ENCODE measurements at regions not wholly inside any gene's neighbourhood (a gene's known extent, or its start where the extent isn't known, plus 50 kb on each side); places are given as distances from the start of the nearest gene placed in this dataset.

- Histone ChIP-seq H3K4me3 (no peak overlapping the region), H4K20me1 (ENCODE audit: control insufficient read depth, insufficient read depth) (no peaks in the 10 kb centered on the region), H3K27me3 (replicated peaks in 1 of 2; ENCODE audit: control insufficient read depth in 2 of 2, insufficient read depth in 2 of 2, low read length in 1 of 2) (no peaks in the 10 kb centered on the region), H2AFZ (ENCODE audit: control insufficient read depth, low read depth, low read length) (no peak overlapping the region), H3K9ac (ENCODE audit: control insufficient read depth, insufficient read depth, low read length) (no peak overlapping the region), H3K4me1 (ENCODE audit: control insufficient read depth, insufficient read depth, low read length) (no peaks in the 10 kb centered on the region), H3K79me2 (ENCODE audit: control insufficient read depth, insufficient read depth, low read length) (no peaks in the 10 kb centered on the region), H3K4me2 (ENCODE audit: control insufficient read depth, insufficient read depth) (no peak overlapping the region), H3K36me3 (ENCODE audit: control insufficient read depth in 2 of 2, insufficient read depth in 2 of 2, low read length in 1 of 2) (no peaks in the 10 kb centered on the region), H3K27ac (ENCODE audit: control insufficient read depth, insufficient read depth) (no peak overlapping the region), H3K9me3 (replicated peaks; ENCODE audit: control insufficient read depth, insufficient read depth, low read length) (no peaks in the 10 kb centered on the region; the same call in 2 of the 3 replicates)
- 24% methylated on average over 13 of the region's 13 CpGs for WGBS (ENCODE audit: insufficient coverage, insufficient replicate concordance, low lambda C conversion rate, missing lambda C conversion rate)
- ChIA-PET SMC1A (ENCODE audit: uncharacterized antibody, unreplicated experiment) (no interaction called here), CTCF (no interaction called here), RAD21 (ENCODE audit: unreplicated experiment) (no interaction called here), POLR2A (no interaction called here)
- BruUV-seq (replicated peaks), result no TSS peak
- intact Hi-C loops (cut with micrococcal nuclease; ENCODE audit: unreplicated experiment) (no loop called here), in situ Hi-C loops (cut with MboI) (no loop called here)
- TF ChIP-seq SUZ12 (IDR thresholded peaks at IDR 0.05; ENCODE audit: unreplicated experiment) (no peak), FOS (IDR thresholded peaks at IDR 0.05; ENCODE audit: borderline replicate concordance, extremely low read depth, insufficient read length) (no peak), MLLT1 (IDR thresholded peaks at IDR 0.05) (no peak), NKRF (conservative IDR thresholded peaks at IDR 0.05) (no peak), BCL3 (IDR thresholded peaks at IDR 0.05; ENCODE audit: borderline replicate concordance, insufficient read depth, low read depth, low read length, poor library complexity, severe bottlenecking) (no peak), IKZF2 (IDR thresholded peaks at IDR 0.05) (no peak), IRF4 (IDR thresholded peaks at IDR 0.05; ENCODE audit: low read depth, low read length) (no peak), MEF2B (IDR thresholded peaks at IDR 0.05; ENCODE audit: partially characterized antibody, poor library complexity, severe bottlenecking) (no peak), RAD51 (IDR thresholded peaks at IDR 0.05) (no peak), ZBED1 (IDR thresholded peaks at IDR 0.05; ENCODE audit: borderline replicate concordance) (no peak), NFYA (IDR thresholded peaks at IDR 0.05; ENCODE audit: borderline replicate concordance, low read depth, low read length) (no peak), SPI1 (IDR thresholded peaks at IDR 0.05; ENCODE audit: borderline replicate concordance, insufficient read depth, low read depth, low read length) (no peak)
- DNase-seq (ENCODE audit: low read depth, low spot score) (no peak), FAIRE-seq (no peak), ATAC-seq (no peak)
Measured at GRCh38 chr2:2748399-2749205, 417.5 kb upstream of the MYT1L start.

Data from GM12878 (cell line).